Sigmoid colon (tissue), 6 donors: ENCODE measurements at regions not wholly inside any gene's neighbourhood (a gene's known extent, or its start where the extent isn't known, plus 50 kb on each side); places are given as distances from the start of the nearest gene placed in this dataset.
A peak's percentile ranks its signal among the peaks of the same experiment; 100 is the strongest.

Source experiments
- DNase-seq: peaks from one replicate; pipeline ENCODE4 v3.0.0-alpha.2; 2019
- H3K27ac ChIP-seq, 4 donors: fragments of 200-600 bp; sonication (generic); one replicate each; pipeline ENCODE4 v1.5.1; 2016 to 2019; ENCODE audit warnings: mild to moderate bottlenecking in 1 of 4
- H3K27me3 ChIP-seq, 3 donors: fragments of 200-600 bp; sonication (generic); one replicate each; pipeline ENCODE4 v1.5.1; 2019; ENCODE audit warnings: mild to moderate bottlenecking in 1 of 3
- H3K36me3 ChIP-seq, 4 donors: fragments of 200-600 bp; sonication (generic); one replicate each; pipeline ENCODE4 v1.5.1; 2016 to 2019
- H3K4me1 ChIP-seq, 4 donors: fragments of 200-600 bp; sonication (generic); one replicate each; pipeline ENCODE4 v1.5.1; 2017 to 2019
- H3K4me3 ChIP-seq, 4 donors: fragments of 200-600 bp; sonication (generic); one replicate each; pipeline ENCODE4 v1.5.1; 2017 to 2019; ENCODE audit warnings: mild to moderate bottlenecking in 2 of 4, moderate library complexity in 1 of 4
- H3K9me3 ChIP-seq, 4 donors: fragments of 200-600 bp in 3 of 4; sonication (generic) in 3 of 4; one replicate each; pipeline versions ENCODE4 v1.5.1 to v1.6.1; 2013 to 2019
- EP300 ChIP-seq, 4 donors: sonication (generic); formaldehyde crosslinking; IDR thresholded peaks; one replicate each; pipeline ENCODE4 v1.6.1; 2017; ENCODE audit warnings: antibody characterized with exemption in 4 of 4
- POLR2A ChIP-seq, 2 donors: fragments of 450-650 bp; IDR thresholded peaks; one replicate each; pipeline ENCODE4 v1.6.1; 2016; ENCODE audit warnings: antibody characterized with exemption in 2 of 2, mild to moderate bottlenecking in 2 of 2, moderate library complexity in 2 of 2
- POLR2AphosphoS5 ChIP-seq, 4 donors: sonication (generic); formaldehyde crosslinking; IDR thresholded peaks; one replicate each; pipeline ENCODE4 v1.6.1; 2017; ENCODE audit warnings: antibody characterized with exemption in 4 of 4
- WGBS, 2 donors: extraction: QIAGEN DNeasy Blood & Tissue Kit; methylation state at CpG; one replicate each; pipeline ENCODE4 v1.1.7; 2013; 5-methylcytosine and 5-hydroxymethylcytosine counted together
- intact Hi-C: fragments of 100-400 bp; cut with DNase I; formaldehyde crosslinking; loops from one replicate; pipeline ENCODE4 v1.15.1; 2023
- TF ChIP-seq, protein P1 (sequence below), 4 experiments: fragments of 450-650 bp in 3 of 4; fragments of 200-600 bp in 1 of 4; IDR thresholded peaks; one replicate each; pipeline ENCODE4 v1.5.1; 2016 to 2019; ENCODE audit warnings: antibody characterized with exemption in 4 of 4, mild to moderate bottlenecking in 3 of 4, moderate library complexity in 2 of 4
- donor health status: healthy with polysubstance abuse.
- donor health status: healthy.

DNA sequence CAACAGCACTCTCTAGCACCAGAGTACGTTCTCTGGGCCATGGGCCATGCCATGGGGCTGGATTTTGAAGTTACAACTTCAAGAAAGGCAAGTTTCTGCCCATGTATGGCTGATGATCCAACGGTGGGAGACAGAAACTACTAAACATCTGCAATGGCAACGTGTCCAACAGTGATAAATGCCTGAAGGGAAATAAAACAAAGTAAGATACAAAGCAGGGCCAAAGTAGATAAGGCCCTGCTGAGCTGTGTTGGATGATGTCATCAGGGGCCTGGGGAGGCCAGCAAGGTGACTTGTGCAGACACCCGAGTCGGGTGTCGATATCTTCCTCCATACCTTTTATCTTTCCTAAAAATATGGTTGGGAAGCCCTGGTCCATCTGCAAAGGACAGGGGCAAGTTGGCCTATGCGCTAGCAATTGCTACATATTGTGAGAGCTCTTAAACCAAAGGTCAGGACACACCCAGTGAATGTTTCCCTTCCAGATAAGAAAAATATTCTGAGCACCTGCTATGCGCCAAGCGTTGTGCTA lies 487.2 kb downstream of the MN1 start:
- TF ChIP-seq, protein P1, sequence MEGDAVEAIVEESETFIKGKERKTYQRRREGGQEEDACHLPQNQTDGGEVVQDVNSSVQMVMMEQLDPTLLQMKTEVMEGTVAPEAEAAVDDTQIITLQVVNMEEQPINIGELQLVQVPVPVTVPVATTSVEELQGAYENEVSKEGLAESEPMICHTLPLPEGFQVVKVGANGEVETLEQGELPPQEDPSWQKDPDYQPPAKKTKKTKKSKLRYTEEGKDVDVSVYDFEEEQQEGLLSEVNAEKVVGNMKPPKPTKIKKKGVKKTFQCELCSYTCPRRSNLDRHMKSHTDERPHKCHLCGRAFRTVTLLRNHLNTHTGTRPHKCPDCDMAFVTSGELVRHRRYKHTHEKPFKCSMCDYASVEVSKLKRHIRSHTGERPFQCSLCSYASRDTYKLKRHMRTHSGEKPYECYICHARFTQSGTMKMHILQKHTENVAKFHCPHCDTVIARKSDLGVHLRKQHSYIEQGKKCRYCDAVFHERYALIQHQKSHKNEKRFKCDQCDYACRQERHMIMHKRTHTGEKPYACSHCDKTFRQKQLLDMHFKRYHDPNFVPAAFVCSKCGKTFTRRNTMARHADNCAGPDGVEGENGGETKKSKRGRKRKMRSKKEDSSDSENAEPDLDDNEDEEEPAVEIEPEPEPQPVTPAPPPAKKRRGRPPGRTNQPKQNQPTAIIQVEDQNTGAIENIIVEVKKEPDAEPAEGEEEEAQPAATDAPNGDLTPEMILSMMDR (IDR thresholded peaks at IDR 0.05), result no peak
- no peak for TF ChIP-seq POLR2AphosphoS5 (IDR thresholded peaks at IDR 0.05)
- TF ChIP-seq EP300 (IDR thresholded peaks at IDR 0.05), result no peak
- TF ChIP-seq POLR2A (IDR thresholded peaks at IDR 0.05), result no peak
- Histone ChIP-seq H3K27me3 (no peaks in the 10 kb centered on the region), H3K9me3 (no peaks in the 10 kb centered on the region), H3K27ac (no peak overlapping the region), H3K4me3 (no peak overlapping the region), H3K4me1 (peaks cover 0 to 24% (median 18%) of the 10 kb centered on the region in 4 donors), H3K36me3 (no peaks in the 10 kb centered on the region)
- intact Hi-C loops, result no loop called here
- DNase-seq, result no peak
- WGBS, 2 donors, result 25 to 60% methylated on average over 9 of the region's 9 CpGs

DNA sequence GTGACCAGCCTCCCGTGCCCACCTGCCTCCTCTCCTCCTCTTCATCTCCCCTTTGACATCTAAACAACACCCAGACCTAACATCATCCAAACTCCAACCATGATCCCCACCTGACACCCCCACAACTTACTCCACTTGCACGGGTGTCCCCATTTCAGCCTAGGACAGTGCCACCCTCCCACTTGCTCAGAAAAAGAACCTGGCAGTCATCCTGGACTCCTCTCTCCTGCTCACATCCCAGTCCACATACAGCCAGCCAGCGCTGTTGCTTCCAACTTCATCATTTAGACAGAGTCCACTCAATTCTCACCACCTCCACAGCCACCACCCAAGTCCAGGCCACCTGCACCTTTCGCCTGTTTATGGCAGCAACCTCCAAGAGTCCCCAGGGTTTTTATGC lies 485.7 kb downstream of the MN1 start:
- intact Hi-C loops, result no loop called here
- 90 to 91% methylated on average over 4 of the region's 4 CpGs for WGBS, 2 donors
- TF ChIP-seq POLR2AphosphoS5 (IDR thresholded peaks at IDR 0.05) (no peak), POLR2A (IDR thresholded peaks at IDR 0.05) (no peak), EP300 (IDR thresholded peaks at IDR 0.05) (no peak)
- TF ChIP-seq, protein P1 (IDR thresholded peaks at IDR 0.05), result no peak
- no peaks in the 10 kb centered on the region for H3K9me3 ChIP-seq
- H3K36me3 ChIP-seq, result no peaks in the 10 kb centered on the region
- no peak for DNase-seq
- peaks cover 0 to 24% (median 18%) of the 10 kb centered on the region in 4 donors for H3K4me1 ChIP-seq
- no peak overlapping the region for H3K4me3 ChIP-seq
- H3K27ac ChIP-seq, result no peak overlapping the region
- no peaks in the 10 kb centered on the region for H3K27me3 ChIP-seq

DNA sequence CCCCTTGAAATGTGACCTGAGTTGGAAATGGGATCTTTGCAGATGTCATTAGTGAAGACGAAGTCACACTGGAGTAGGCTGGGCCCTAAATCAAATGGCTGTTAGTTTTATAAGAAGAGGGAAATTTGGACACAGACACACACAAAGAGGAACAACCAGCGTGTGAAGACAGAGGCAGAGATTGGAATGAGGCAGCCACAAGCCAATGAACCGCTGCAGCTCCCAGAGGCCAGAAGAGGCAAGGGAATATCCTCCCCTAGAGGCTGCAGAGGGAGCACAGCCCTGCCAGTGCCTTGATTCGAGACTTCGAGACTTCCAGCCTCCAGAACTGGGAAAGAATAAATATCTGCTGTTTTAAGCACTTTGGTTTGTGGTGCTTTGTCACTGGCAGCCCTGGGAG lies 484.5 kb downstream of the MN1 start:
- TF ChIP-seq POLR2AphosphoS5 (IDR thresholded peaks at IDR 0.05), result no peak
- TF ChIP-seq, protein P1 (IDR thresholded peaks at IDR 0.05), result no peak
- no peak for TF ChIP-seq POLR2A (IDR thresholded peaks at IDR 0.05)
- TF ChIP-seq EP300 (IDR thresholded peaks at IDR 0.05), result no peak
- 25 to 54% methylated on average over 5 of the region's 5 CpGs for WGBS, 2 donors

DNA sequence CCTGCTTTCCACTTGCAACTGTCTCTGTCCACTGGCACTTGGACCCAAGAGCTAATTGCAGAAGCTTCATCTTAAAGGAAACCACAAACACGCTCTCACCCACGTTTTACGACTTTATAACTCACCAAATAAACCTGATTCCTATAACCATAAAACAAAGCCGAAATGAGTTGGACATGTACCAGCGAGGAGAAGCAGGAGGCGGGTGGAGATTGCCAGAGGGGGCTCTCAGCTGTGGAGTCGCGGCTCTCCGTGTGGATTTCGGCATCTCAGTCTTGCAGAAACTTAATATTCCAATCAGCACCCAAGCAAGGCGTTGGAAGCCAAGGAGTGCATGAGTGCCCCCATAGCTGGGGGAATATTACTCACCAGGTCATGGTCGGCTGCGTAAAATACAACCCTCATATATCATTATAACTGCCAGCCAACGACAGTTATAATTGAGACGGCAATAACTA lies 483.6 kb downstream of the MN1 start:
- 3 to 26% methylated on average over 15 of the region's 15 CpGs for WGBS, 2 donors
- H3K9me3 ChIP-seq, result no peaks in the 10 kb centered on the region
- no peak overlapping the region for H3K27ac ChIP-seq
- peaks cover 0 to 26% (median 19%) of the 10 kb centered on the region in 4 donors for H3K4me1 ChIP-seq
- H3K4me3 ChIP-seq, result no peak overlapping the region
- no peaks in the 10 kb centered on the region for H3K36me3 ChIP-seq
- intact Hi-C loops, result no loop called here
- peaks cover 0 to 3% (median under 1%) of the 10 kb centered on the region in 3 donors for H3K27me3 ChIP-seq
- TF ChIP-seq, protein P1 (IDR thresholded peaks at IDR 0.05), result no peak
- peak in 2 of 4 donors; percentile 19 to 31 for TF ChIP-seq POLR2AphosphoS5 (IDR thresholded peaks at IDR 0.05)
- TF ChIP-seq EP300 (IDR thresholded peaks at IDR 0.05), result no peak
- no peak for TF ChIP-seq POLR2A (IDR thresholded peaks at IDR 0.05)
- no peak for DNase-seq

More for the DNA sequence above, 484.5 kb downstream of the MN1 start:
- Histone ChIP-seq H3K4me1 (peaks cover 0 to 24% (median 18%) of the 10 kb centered on the region in 4 donors), H3K27ac (no peak overlapping the region), H3K36me3 (no peaks in the 10 kb centered on the region), H3K4me3 (no peak overlapping the region), H3K27me3 (peaks cover 0 to 3% (median 0%) of the 10 kb centered on the region in 3 donors), H3K9me3 (no peaks in the 10 kb centered on the region)
- intact Hi-C loops, result no loop called here
- no peak for DNase-seq

DNA sequence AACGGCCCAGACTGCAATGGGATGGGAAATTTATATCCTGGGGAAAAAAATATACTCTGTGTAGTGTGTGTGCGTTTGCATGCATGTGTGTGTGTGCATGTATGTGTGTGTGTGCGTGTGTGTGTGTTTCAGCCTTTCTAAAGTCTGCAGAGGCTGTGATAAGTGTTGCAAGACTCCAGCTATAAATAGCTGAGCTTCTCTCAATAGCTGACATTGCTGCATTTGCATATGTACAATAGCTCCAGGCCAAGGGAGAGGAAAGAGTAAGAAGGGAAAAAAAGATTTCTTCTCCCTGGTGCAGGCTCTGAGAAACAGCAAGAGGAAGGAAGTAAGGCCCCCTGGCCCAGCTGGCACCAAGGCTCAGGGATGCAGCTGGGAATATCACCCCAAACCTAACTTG lies 483.0 kb downstream of the MN1 start:
- DNase-seq, result no peak

More for the DNA sequence above, 483.0 kb downstream of the MN1 start:
- no peak overlapping the region for H3K4me3 ChIP-seq
- H3K4me1 ChIP-seq, result peaks cover 0 to 31% (median 18%) of the 10 kb centered on the region in 4 donors
- no peak for TF ChIP-seq POLR2AphosphoS5 (IDR thresholded peaks at IDR 0.05)
- TF ChIP-seq, protein P1 (IDR thresholded peaks at IDR 0.05), result no peak
- TF ChIP-seq POLR2A (IDR thresholded peaks at IDR 0.05), result no peak
- no peak for TF ChIP-seq EP300 (IDR thresholded peaks at IDR 0.05)
- H3K36me3 ChIP-seq, result no peaks in the 10 kb centered on the region
- H3K27me3 ChIP-seq, result peaks cover 0 to 8% (median 6%) of the 10 kb centered on the region in 3 donors
- no peaks in the 10 kb centered on the region for H3K9me3 ChIP-seq
- WGBS, 2 donors, result 2 to 8% methylated on average over 3 of the region's 3 CpGs
- intact Hi-C loops, result no loop called here
- H3K27ac ChIP-seq, result no peak overlapping the region
